Inflammatory macrophage treated with lipopolysaccharide for 1 hour (primary cell): ENCODE measurements at regions not wholly inside any gene's neighbourhood (a gene's known extent, or its start where the extent isn't known, plus 50 kb on each side); places are given as distances from the start of the nearest gene placed in this dataset.

ENCODE experiments used
- DNase-seq, 2 donors: peaks; one replicate each; pipeline ENCODE4 v3.0.0-alpha.2; 2020 to 2022

GRCh38 chr18:73274812-73275621, 407.2 kb upstream of the NETO1 start:
- DNase-seq, result no peak

GRCh38 chr18:73270920-73271634, 403.3 kb upstream of the NETO1 start:
- no peak for DNase-seq

GRCh38 chr18:73264562-73264921, 396.8 kb upstream of the NETO1 start:
- DNase-seq, result no peak

GRCh38 chr18:73261923-73262322, 394.1 kb upstream of the NETO1 start:
- no peak for DNase-seq

- DNase-seq, result no peak
Measured at GRCh38 chr18:73261243-73261642, 393.5 kb upstream of the NETO1 start.

GRCh38 chr18:73258375-73259087, 390.7 kb upstream of the NETO1 start:
- DNase-seq, result no peak

- DNase-seq, result no peak
Measured at GRCh38 chr18:73254564-73254963, 386.8 kb upstream of the NETO1 start.

GRCh38 chr18:73249030-73249429, 381.2 kb upstream of the NETO1 start:
- no peak for DNase-seq

GRCh38 chr18:73246763-73247162, 379.0 kb upstream of the NETO1 start:
- DNase-seq, result no peak

- DNase-seq, result no peak
Measured at GRCh38 chr18:73245345-73245744, 377.6 kb upstream of the NETO1 start.

- no peak for DNase-seq
Measured at GRCh38 chr18:73244401-73244800, 376.6 kb upstream of the NETO1 start.

- no peak for DNase-seq
Measured at GRCh38 chr18:73240899-73241298, 373.1 kb upstream of the NETO1 start.

GRCh38 chr18:73235921-73236320, 368.1 kb upstream of the NETO1 start:
- DNase-seq, result no peak

GRCh38 chr18:73235491-73235890, 367.7 kb upstream of the NETO1 start:
- no peak for DNase-seq

- DNase-seq, result no peak
Measured at GRCh38 chr18:73232933-73233332, 365.1 kb upstream of the NETO1 start.

GRCh38 chr18:73220663-73221062, 352.9 kb upstream of the NETO1 start:
- DNase-seq, result no peak

GRCh38 chr18:73218293-73218692, 350.5 kb upstream of the NETO1 start:
- DNase-seq, result no peak

- no peak for DNase-seq
Measured at GRCh38 chr18:73214970-73215369, 347.2 kb upstream of the NETO1 start.

GRCh38 chr18:73212442-73212841, 344.7 kb upstream of the NETO1 start:
- DNase-seq, result no peak

GRCh38 chr18:73201940-73202339, 334.2 kb upstream of the NETO1 start:
- no peak for DNase-seq

GRCh38 chr18:73199151-73199550, 331.4 kb upstream of the NETO1 start:
- DNase-seq, result no peak

- no peak for DNase-seq
Measured at GRCh38 chr18:73189718-73190117, 321.9 kb upstream of the NETO1 start.

- DNase-seq, result no peak
Measured at GRCh38 chr18:73168236-73168635, 300.4 kb upstream of the NETO1 start.

- DNase-seq, result no peak
Measured at GRCh38 chr18:73164430-73164829, 296.6 kb upstream of the NETO1 start.
